ENCODE measurements at regions not wholly inside any gene's neighbourhood (a gene's known extent, or its start where the extent isn't known, plus 50 kb on each side); places are given as distances from the start of the nearest gene placed in this dataset.
A peak's percentile ranks its signal among the peaks of the same experiment; 100 is the strongest.

GRCh38 chr15:94107652-94108051 is 123.7 kb upstream of the MCTP2 start:
- H3K27ac ChIP-seq, result no peak overlapping the region
- no peak overlapping the region for H3K4me3 ChIP-seq

- H3K27ac ChIP-seq, result no peak overlapping the region
These were observed 125.6 kb upstream of the MCTP2 start for GRCh38 chr15:94105760-94106159.

GRCh38 chr15:94100863-94101262 is 130.5 kb upstream of the MCTP2 start:
- H3K4me3 ChIP-seq, result no peak overlapping the region
- no peak overlapping the region for H3K27ac ChIP-seq

More at GRCh38 chr15:94105760-94106159, 125.6 kb upstream of the MCTP2 start:
- no peak overlapping the region for H3K4me3 ChIP-seq

- Histone ChIP-seq H3K27ac (no peak overlapping the region), H3K4me3 (no peak overlapping the region)
These were observed 131.8 kb upstream of the MCTP2 start for GRCh38 chr15:94099574-94099960.

GRCh38 chr15:94098921-94099573 is 132.3 kb upstream of the MCTP2 start:
- H3K4me3 ChIP-seq, result no peak overlapping the region
- no peak overlapping the region for H3K27ac ChIP-seq

GRCh38 chr15:94097552-94097951 is 133.8 kb upstream of the MCTP2 start:
- Histone ChIP-seq H3K4me3 (no peak overlapping the region), H3K27ac (no peak overlapping the region)

- H3K27ac ChIP-seq, result no peak overlapping the region
- no peak overlapping the region for H3K4me3 ChIP-seq
These were observed 137.1 kb upstream of the MCTP2 start for GRCh38 chr15:94094310-94094709.

GRCh38 chr15:94086341-94086740 is 145.0 kb upstream of the MCTP2 start:
- no peak overlapping the region for H3K27ac ChIP-seq
- no peak overlapping the region for H3K4me3 ChIP-seq

GRCh38 chr15:94083467-94084052 is 147.8 kb upstream of the MCTP2 start:
- peak overlapping the region in 1 of 21 experiments; percentile 80 for H3K27ac ChIP-seq
- no peak overlapping the region for H3K4me3 ChIP-seq

GRCh38 chr15:94081829-94082228 is 149.5 kb upstream of the MCTP2 start:
- no peak overlapping the region for H3K4me3 ChIP-seq
- peak overlapping the region in 1 of 21 experiments; percentile 80 for H3K27ac ChIP-seq

- Histone ChIP-seq H3K4me3 (peak overlapping the region in 2 of 7 experiments; percentile 12 to 21), H3K27ac (peak overlapping the region in 9 of 21 experiments; percentile 38 to 80 (median 44))
These were observed 150.3 kb upstream of the MCTP2 start for GRCh38 chr15:94080989-94081605.

- Histone ChIP-seq H3K27ac (peak overlapping the region in 6 of 21 experiments; percentile 38 to 80 (median 46)), H3K4me3 (peak overlapping the region in 1 of 7 experiments; percentile 21)
These were observed 150.9 kb upstream of the MCTP2 start for GRCh38 chr15:94080416-94080815.

GRCh38 chr15:94079968-94080367 is 151.4 kb upstream of the MCTP2 start:
- Histone ChIP-seq H3K27ac (peak overlapping the region in 3 of 21 experiments; percentile 32 to 80 (median 55)), H3K4me3 (no peak overlapping the region)

GRCh38 chr15:94079459-94079858 is 151.9 kb upstream of the MCTP2 start:
- Histone ChIP-seq H3K27ac (peak overlapping the region in 3 of 21 experiments; percentile 32 to 80 (median 55)), H3K4me3 (no peak overlapping the region)

GRCh38 chr15:94077938-94078337 is 153.4 kb upstream of the MCTP2 start:
- Histone ChIP-seq H3K27ac (peak overlapping the region in 2 of 21 experiments; percentile 31 to 80), H3K4me3 (no peak overlapping the region)

- Histone ChIP-seq H3K27ac (peak overlapping the region in 1 of 21 experiments; percentile 17), H3K4me3 (no peak overlapping the region)
These were observed 156.0 kb upstream of the MCTP2 start for GRCh38 chr15:94075349-94075748.

- no peak overlapping the region for H3K4me3 ChIP-seq
These were observed 160.7 kb upstream of the MCTP2 start for GRCh38 chr15:94070356-94071295.

GRCh38 chr15:94069844-94070243 is 161.5 kb upstream of the MCTP2 start:
- Histone ChIP-seq H3K27ac (no peak overlapping the region), H3K4me3 (no peak overlapping the region)

More at GRCh38 chr15:94070356-94071295, 160.7 kb upstream of the MCTP2 start:
- H3K27ac ChIP-seq, result peak overlapping the region in 6 of 21 experiments; percentile 28 to 75 (median 40)

GRCh38 chr15:94066811-94067210 is 164.6 kb upstream of the MCTP2 start:
- no peak overlapping the region for H3K4me3 ChIP-seq
- no peak overlapping the region for H3K27ac ChIP-seq

- H3K4me3 ChIP-seq, result no peak overlapping the region
- no peak overlapping the region for H3K27ac ChIP-seq
These were observed 165.3 kb upstream of the MCTP2 start for GRCh38 chr15:94066046-94066445.
